ENCODE measurements at regions not wholly inside any gene's neighbourhood (a gene's known extent, or its start where the extent isn't known, plus 50 kb on each side); places are given as distances from the start of the nearest gene placed in this dataset.

DNA sequence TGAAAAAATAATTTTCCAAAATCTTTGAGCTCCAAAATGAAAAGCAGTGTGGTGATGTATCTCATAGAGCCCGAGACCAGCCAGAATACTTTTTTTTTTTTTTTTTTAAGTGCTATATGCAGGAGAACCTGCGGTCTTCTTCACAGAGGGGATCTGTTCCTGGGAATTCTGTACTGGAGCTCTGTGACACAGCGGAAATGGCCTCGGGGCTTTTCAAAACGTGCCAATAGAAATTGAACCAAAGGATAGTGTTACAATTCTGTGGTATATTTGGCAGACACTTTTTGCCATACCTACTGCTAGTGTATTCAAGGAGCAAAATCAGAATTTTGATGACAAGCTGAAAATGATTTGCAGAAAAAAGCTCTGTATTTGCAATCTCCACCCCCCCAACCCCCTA is 1429.3 kb upstream of the LRRTM3 start:
- no peak for TF ChIP-seq POLR2A (IDR thresholded peaks at IDR 0.05)
- TF ChIP-seq, protein P1, sequence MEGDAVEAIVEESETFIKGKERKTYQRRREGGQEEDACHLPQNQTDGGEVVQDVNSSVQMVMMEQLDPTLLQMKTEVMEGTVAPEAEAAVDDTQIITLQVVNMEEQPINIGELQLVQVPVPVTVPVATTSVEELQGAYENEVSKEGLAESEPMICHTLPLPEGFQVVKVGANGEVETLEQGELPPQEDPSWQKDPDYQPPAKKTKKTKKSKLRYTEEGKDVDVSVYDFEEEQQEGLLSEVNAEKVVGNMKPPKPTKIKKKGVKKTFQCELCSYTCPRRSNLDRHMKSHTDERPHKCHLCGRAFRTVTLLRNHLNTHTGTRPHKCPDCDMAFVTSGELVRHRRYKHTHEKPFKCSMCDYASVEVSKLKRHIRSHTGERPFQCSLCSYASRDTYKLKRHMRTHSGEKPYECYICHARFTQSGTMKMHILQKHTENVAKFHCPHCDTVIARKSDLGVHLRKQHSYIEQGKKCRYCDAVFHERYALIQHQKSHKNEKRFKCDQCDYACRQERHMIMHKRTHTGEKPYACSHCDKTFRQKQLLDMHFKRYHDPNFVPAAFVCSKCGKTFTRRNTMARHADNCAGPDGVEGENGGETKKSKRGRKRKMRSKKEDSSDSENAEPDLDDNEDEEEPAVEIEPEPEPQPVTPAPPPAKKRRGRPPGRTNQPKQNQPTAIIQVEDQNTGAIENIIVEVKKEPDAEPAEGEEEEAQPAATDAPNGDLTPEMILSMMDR (IDR thresholded peaks at IDR 0.05), result no peak
- no peak overlapping the region for H3K27ac ChIP-seq
- H3K9me3 ChIP-seq, result no peaks in the 10 kb centered on the region
- no peaks in the 10 kb centered on the region for H3K27me3 ChIP-seq
- H3K4me1 ChIP-seq, result no peaks in the 10 kb centered on the region
- WGBS, 2 donors, result 58 to 66% methylated on average over 5 of the region's 5 CpGs
- intact Hi-C loops (cut with DNase I), result no loop called here
- no peaks in the 10 kb centered on the region for H3K36me3 ChIP-seq
- no peak for DNase-seq
- H3K4me3 ChIP-seq, result no peak overlapping the region

DNA sequence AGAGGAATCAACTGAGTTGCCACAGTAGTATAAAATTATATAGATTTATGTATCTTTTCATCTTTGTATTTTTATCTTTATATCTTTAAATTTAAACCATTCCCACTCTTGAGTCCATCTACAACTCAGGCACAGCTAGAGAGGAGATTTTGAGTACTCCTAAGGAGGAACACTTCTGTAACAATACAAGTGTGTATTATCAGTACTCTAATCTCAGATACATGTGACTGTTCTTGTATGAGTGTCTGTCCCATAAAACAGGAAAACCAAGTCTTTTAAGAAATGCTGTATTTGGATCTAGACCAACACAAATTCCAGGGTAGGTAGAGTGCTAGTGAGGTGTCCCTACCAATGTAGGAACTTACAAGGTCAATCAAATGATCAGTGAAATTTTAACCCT is 1428.0 kb upstream of the LRRTM3 start:
- H3K4me3 ChIP-seq, result no peak overlapping the region
- no peaks in the 10 kb centered on the region for H3K9me3 ChIP-seq
- TF ChIP-seq, protein P1 (IDR thresholded peaks at IDR 0.05), result no peak
- no peak for TF ChIP-seq POLR2A (IDR thresholded peaks at IDR 0.05)
- H3K27ac ChIP-seq, result no peak overlapping the region
- H3K4me1 ChIP-seq, result no peaks in the 10 kb centered on the region
- no peaks in the 10 kb centered on the region for H3K36me3 ChIP-seq
- DNase-seq, result no peak
- intact Hi-C loops (cut with DNase I), result no loop called here
- no peaks in the 10 kb centered on the region for H3K27me3 ChIP-seq

DNA sequence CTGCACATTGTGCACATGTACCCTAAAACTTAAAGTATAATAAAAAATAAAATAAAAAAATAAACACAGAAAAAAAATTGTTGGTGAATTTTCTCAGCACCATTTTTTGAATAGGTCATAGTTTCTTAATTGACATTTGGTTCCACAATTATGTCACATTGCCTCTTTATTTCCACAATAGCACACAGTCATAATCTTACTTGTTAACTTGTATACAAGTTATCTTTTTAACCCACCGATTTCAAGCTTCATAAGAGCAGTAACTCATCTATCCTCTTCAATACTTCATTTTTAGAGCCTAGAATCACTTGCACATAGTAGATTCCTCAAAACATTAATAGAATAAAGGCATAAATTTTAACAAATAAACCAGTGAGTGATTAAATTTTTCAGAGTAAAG is 1425.1 kb upstream of the LRRTM3 start:
- H3K9me3 ChIP-seq, result no peaks in the 10 kb centered on the region
- 71% methylated on average over 1 of the region's 1 CpG for WGBS, 2 donors
- no peaks in the 10 kb centered on the region for H3K4me1 ChIP-seq
- no peak for TF ChIP-seq POLR2A (IDR thresholded peaks at IDR 0.05)
- TF ChIP-seq, protein P1 (IDR thresholded peaks at IDR 0.05), result no peak
- no peak overlapping the region for H3K4me3 ChIP-seq
- intact Hi-C loops (cut with DNase I), result no loop called here
- no peak for DNase-seq
- no peaks in the 10 kb centered on the region for H3K27me3 ChIP-seq
- no peak overlapping the region for H3K27ac ChIP-seq
- H3K36me3 ChIP-seq, result no peaks in the 10 kb centered on the region

DNA sequence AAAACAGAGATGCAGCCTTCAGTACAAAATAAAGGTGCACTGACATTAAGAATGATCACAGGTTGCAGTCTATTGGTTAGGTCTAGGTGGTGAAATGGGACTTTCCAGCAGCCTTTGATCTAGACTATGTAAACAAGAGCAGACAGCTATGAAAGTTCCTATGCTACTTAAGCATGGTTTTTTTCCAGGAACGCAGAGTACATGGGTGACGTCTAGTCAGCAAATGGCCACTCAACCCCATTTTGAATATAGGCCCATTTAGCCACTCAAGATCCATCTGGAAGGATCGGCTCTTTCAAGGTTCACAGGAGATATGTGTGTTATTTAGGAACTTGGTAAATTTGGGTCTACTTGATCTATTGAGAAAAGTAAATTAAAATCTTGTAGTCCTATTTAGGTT is 1424.6 kb upstream of the LRRTM3 start:
- Histone ChIP-seq H3K27ac (no peak overlapping the region), H3K4me1 (no peaks in the 10 kb centered on the region), H3K4me3 (no peak overlapping the region), H3K36me3 (no peaks in the 10 kb centered on the region), H3K27me3 (no peaks in the 10 kb centered on the region), H3K9me3 (no peaks in the 10 kb centered on the region)
- DNase-seq, result no peak
- TF ChIP-seq, protein P1 (IDR thresholded peaks at IDR 0.05), result no peak
- TF ChIP-seq POLR2A (IDR thresholded peaks at IDR 0.05), result no peak
- WGBS, 2 donors, result 49 to 50% methylated on average over 3 of the region's 3 CpGs
- intact Hi-C loops (cut with DNase I), result no loop called here

DNA sequence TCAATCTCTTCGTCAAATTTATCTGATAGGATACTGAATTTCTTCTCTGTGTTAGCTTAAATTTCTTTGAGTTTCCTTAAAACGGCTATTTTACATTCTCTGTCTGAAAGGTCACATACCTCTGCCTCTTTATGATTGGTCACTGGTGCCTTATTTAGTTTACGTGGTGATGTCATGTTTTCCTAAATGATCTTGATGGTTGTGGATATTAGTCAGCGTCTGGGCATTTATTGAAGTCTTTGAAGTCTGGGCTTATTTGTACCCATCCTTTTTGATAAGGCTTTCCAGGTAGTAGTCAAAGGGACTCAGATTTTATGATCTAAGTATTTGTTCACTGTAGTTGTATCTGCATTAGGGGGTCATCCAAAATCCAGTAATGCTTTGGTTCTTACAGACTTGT is 1407.5 kb upstream of the LRRTM3 start:
- no peak for DNase-seq
- WGBS, 2 donors, result 68 to 79% methylated on average over 4 of the region's 4 CpGs
- Histone ChIP-seq H3K9me3 (peaks cover 0 to 4% (median 0%) of the 10 kb centered on the region in 3 donors), H3K4me1 (no peaks in the 10 kb centered on the region), H3K27me3 (no peaks in the 10 kb centered on the region), H3K36me3 (no peaks in the 10 kb centered on the region), H3K27ac (no peak overlapping the region), H3K4me3 (no peak overlapping the region)
- intact Hi-C loops (cut with DNase I), result no loop called here
- TF ChIP-seq, protein P1 (IDR thresholded peaks at IDR 0.05), result no peak
- TF ChIP-seq POLR2A (IDR thresholded peaks at IDR 0.05), result no peak

All from esophagus squamous epithelium (tissue), 5 donors.